Erythroblast (primary cell): ENCODE measurements at regions not wholly inside any gene's neighbourhood (a gene's known extent, or its start where the extent isn't known, plus 50 kb on each side); places are given as distances from the start of the nearest gene placed in this dataset.
"Not testable (repeated sequence)": the region's sequence is repeated elsewhere in the genome, so short reads cannot be mapped to it uniquely, and the experiment has no call there.

ENCODE experiments used
- GATA1 ChIP-seq: IDR thresholded peaks from 2 replicates; pipeline ENCODE4 v1.6.1; 2011; ENCODE audit warnings: low read depth, mild to moderate bottlenecking, control low read depth, low read length, moderate library complexity
- POLR2A ChIP-seq: IDR thresholded peaks from 2 replicates; pipeline ENCODE4 v1.6.1; 2011; ENCODE audit warnings: mild to moderate bottlenecking, low read length

- TF ChIP-seq POLR2A, GATA1: not testable (repeated sequence)
Observed at GRCh38 chr2:17202628-17203027, 315.6 kb downstream of the RAD51AP2 start.
